K562 (cell line): ENCODE measurements at regions not wholly inside any gene's neighbourhood (a gene's known extent, or its start where the extent isn't known, plus 50 kb on each side); places are given as distances from the start of the nearest gene placed in this dataset.

Source experiments
- ATF3 ChIP-seq, 2 experiments: fragments of 450-650 bp in 1 of 2; sonication (generic) in 1 of 2; formaldehyde crosslinking in 1 of 2; IDR thresholded peaks in 1 of 2; conservative IDR thresholded peaks in 1 of 2; 2 replicates each; pipeline versions ENCODE4 v1.6.1 to v1.8.1; 2016 to 2023; ENCODE audit warnings: mild to moderate bottlenecking in 2 of 2, moderate library complexity in 2 of 2, inconsistent platforms in 1 of 2, missing genetic modification reagents in 1 of 2
- CBFB ChIP-seq: sonication (generic); formaldehyde crosslinking; IDR thresholded peaks from 2 replicates; pipeline ENCODE4 v1.4.0; 2020; ENCODE audit warnings: mild to moderate bottlenecking, missing genetic modification reagents
- CTCF ChIP-seq, 3 experiments: IDR thresholded peaks in 2 of 3; conservative IDR thresholded peaks in 1 of 3; 2 replicates each; pipeline ENCODE4 v1.5.1; 2011 to 2012; ENCODE audit warnings: low read length in 3 of 3, mild to moderate bottlenecking in 3 of 3, control low read depth in 2 of 3, improper control_type of control experiment in 1 of 3, inconsistent platforms in 1 of 3, low read depth in 1 of 3, mixed read lengths in 1 of 3, moderate library complexity in 1 of 3; ENCODE audit not compliant: insufficient read depth in 2 of 3
- KLF13 ChIP-seq: fragments of 450-650 bp; IDR thresholded peaks from 2 replicates; pipeline ENCODE4 v1.6.1; 2016; ENCODE audit warnings: missing genetic modification characterization, low read depth, mild to moderate bottlenecking, missing compliant biosample characterization, moderate library complexity, borderline replicate concordance
- MAX ChIP-seq: sonication (generic); formaldehyde crosslinking; IDR thresholded peaks from 2 replicates; pipeline ENCODE4 v1.9.0; 2022; ENCODE audit warnings: mild to moderate bottlenecking, missing genetic modification reagents
- MEF2A ChIP-seq: IDR thresholded peaks from 2 replicates; pipeline ENCODE4 v1.6.1; 2011; ENCODE audit warnings: low read depth, mild to moderate bottlenecking, low read length, moderate library complexity; ENCODE audit not compliant: control insufficient read depth
- MIER1 ChIP-seq: fragments of 450-650 bp; IDR thresholded peaks from 2 replicates; pipeline ENCODE4 v1.6.1; 2016; ENCODE audit warnings: antibody characterized with exemption, mild to moderate bottlenecking, low read depth
- NR2F6 ChIP-seq: fragments of 450-650 bp; formaldehyde crosslinking; IDR thresholded peaks from 2 replicates; pipeline ENCODE4 v1.4.0; 2020; ENCODE audit warnings: mild to moderate bottlenecking
- POLR2H ChIP-seq: IDR thresholded peaks from 2 replicates; pipeline ENCODE4 v1.6.1; 2016; ENCODE audit warnings: missing genetic modification characterization, low read depth, mild to moderate bottlenecking, control low read depth, missing compliant biosample characterization, moderate library complexity
- RBM14 ChIP-seq: fragments of 200-400 bp; formaldehyde crosslinking; IDR thresholded peaks from 2 replicates; pipeline ENCODE4 v1.6.1; 2018; ENCODE audit warnings: low read depth, mild to moderate bottlenecking, low read length, moderate library complexity, borderline replicate concordance; ENCODE audit not compliant: insufficient read depth
- RNF2 ChIP-seq: sonication (generic); IDR thresholded peaks from 2 replicates; pipeline ENCODE4 v1.6.1; 2016
- SMARCC2 ChIP-seq: fragments of 450-650 bp; IDR thresholded peaks from 2 replicates; pipeline ENCODE4 v1.6.1; 2017; ENCODE audit warnings: antibody characterized with exemption, moderate library complexity, mild to moderate bottlenecking, low read depth
- STAT5B ChIP-seq: fragments of 250-450 bp; sonication (Bioruptor Pico); IDR thresholded peaks from 2 replicates; pipeline ENCODE4 v1.8.0; 2021; ENCODE audit warnings: mild to moderate bottlenecking, inconsistent platforms
- TCF7L2 ChIP-seq: fragments of 150-350 bp; IDR thresholded peaks from 2 replicates; pipeline ENCODE4 v1.6.1; 2016; ENCODE audit warnings: low read depth, mild to moderate bottlenecking, low read length, moderate library complexity
- ZNF197 ChIP-seq: fragments of 200-800 bp; sonication (Bioruptor generic); IDR thresholded peaks from 2 replicates; pipeline ENCODE4 v1.6.1; 2016; ENCODE audit warnings: low read depth, missing genetic modification characterization, missing compliant biosample characterization
- ZNF324 ChIP-seq: fragments of 250-450 bp; sonication (Bioruptor Pico); IDR thresholded peaks from 2 replicates; pipeline ENCODE4 v1.4.0; 2020; ENCODE audit warnings: mild to moderate bottlenecking
- ZNF384 ChIP-seq: IDR thresholded peaks from 2 replicates; pipeline ENCODE4 v1.6.1; 2012; ENCODE audit warnings: low read depth, low read length, improper control_type of control experiment
- ZNF589 ChIP-seq: fragments of 200-800 bp; sonication (Bioruptor generic); IDR thresholded peaks from 2 replicates; pipeline ENCODE4 v1.6.1; 2016; ENCODE audit warnings: low read depth, missing genetic modification characterization, missing compliant biosample characterization
- TF ChIP-seq, protein P1 (sequence below): sonication (generic); formaldehyde crosslinking; IDR thresholded peaks from 2 replicates; pipeline ENCODE4 v1.8.0; 2023; ENCODE audit warnings: missing genetic modification reagents, mild to moderate bottlenecking, borderline replicate concordance

DNA sequence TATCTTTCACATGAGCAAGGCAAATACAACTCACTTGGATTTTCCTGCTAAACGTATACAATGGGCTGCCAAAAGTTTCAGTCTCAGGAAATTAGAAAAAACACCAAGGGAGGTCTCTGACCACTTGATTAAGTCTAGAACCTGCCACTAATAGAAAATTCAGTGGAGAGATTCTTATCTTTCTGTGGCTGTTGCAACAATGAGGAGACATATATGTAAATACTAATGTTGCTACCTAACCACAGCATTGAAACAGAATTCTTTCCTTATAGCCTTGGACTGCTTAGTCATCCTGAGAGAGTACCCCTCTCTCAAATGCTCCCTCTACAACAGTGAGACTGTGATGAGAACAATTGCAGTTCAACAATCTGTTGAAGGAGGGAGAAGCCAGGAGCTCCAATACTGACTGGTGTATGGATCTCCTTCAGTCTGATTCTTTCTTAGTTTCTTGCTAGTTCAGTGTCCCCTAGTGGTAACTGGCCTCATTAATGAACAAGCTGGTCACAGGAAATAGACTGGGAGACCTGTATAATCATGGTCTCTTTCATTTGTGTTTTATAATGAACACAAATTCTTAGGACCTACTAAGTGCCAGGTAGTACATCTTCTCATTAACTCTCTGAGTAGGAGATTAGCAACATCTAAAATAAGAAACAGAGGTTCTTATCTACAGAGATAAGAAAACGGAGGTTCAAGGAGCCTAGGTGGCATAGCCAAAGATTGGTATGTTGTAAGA lies 164.5 kb downstream of the SLC38A4 start (continued):
- TF ChIP-seq ZNF197 (CRISPR knock-in tag) (no peak), SMARCC2 (no peak; the same call in 1 of the 2 replicates), ZNF384 (no peak), MAX (CRISPR knock-in tag) (no peak), KLF13 (tag) (no peak), MEF2A (no peak), CBFB (no peak), STAT5B (CRISPR knock-in tag) (no peak), ZNF589 (CRISPR knock-in tag) (no peak), NR2F6 (CRISPR knock-in tag) (no peak), ATF3 (IDR thresholded peaks at IDR 0.05) (peak; percentile 41; the same call in 1 of the 2 replicates), ATF3 (CRISPR knock-in tag; conservative IDR thresholded peaks at IDR 0.05) (no peak), TCF7L2 (no peak), ZNF324 (CRISPR knock-in tag) (no peak), RNF2 (no peak), RBM14 (no peak), POLR2H (tag) (no peak), MIER1 (no peak), CTCF (IDR thresholded peaks at IDR 0.05 in 2 of 3, conservative IDR thresholded peaks at IDR 0.05 in 1 of 3; ENCODE audit: insufficient read depth in 2 of 3, low read depth in 1 of 3, low read length in 3 of 3) (peak; percentile 63 to 85 (median 74))
- TF ChIP-seq, protein P1, sequence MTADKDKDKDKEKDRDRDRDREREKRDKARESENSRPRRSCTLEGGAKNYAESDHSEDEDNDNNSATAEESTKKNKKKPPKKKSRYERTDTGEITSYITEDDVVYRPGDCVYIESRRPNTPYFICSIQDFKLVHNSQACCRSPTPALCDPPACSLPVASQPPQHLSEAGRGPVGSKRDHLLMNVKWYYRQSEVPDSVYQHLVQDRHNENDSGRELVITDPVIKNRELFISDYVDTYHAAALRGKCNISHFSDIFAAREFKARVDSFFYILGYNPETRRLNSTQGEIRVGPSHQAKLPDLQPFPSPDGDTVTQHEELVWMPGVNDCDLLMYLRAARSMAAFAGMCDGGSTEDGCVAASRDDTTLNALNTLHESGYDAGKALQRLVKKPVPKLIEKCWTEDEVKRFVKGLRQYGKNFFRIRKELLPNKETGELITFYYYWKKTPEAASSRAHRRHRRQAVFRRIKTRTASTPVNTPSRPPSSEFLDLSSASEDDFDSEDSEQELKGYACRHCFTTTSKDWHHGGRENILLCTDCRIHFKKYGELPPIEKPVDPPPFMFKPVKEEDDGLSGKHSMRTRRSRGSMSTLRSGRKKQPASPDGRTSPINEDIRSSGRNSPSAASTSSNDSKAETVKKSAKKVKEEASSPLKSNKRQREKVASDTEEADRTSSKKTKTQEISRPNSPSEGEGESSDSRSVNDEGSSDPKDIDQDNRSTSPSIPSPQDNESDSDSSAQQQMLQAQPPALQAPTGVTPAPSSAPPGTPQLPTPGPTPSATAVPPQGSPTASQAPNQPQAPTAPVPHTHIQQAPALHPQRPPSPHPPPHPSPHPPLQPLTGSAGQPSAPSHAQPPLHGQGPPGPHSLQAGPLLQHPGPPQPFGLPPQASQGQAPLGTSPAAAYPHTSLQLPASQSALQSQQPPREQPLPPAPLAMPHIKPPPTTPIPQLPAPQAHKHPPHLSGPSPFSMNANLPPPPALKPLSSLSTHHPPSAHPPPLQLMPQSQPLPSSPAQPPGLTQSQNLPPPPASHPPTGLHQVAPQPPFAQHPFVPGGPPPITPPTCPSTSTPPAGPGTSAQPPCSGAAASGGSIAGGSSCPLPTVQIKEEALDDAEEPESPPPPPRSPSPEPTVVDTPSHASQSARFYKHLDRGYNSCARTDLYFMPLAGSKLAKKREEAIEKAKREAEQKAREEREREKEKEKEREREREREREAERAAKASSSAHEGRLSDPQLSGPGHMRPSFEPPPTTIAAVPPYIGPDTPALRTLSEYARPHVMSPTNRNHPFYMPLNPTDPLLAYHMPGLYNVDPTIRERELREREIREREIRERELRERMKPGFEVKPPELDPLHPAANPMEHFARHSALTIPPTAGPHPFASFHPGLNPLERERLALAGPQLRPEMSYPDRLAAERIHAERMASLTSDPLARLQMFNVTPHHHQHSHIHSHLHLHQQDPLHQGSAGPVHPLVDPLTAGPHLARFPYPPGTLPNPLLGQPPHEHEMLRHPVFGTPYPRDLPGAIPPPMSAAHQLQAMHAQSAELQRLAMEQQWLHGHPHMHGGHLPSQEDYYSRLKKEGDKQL (CRISPR knock-in tag), result no peak
